GM11168 (cell line): ENCODE measurements at regions not wholly inside any gene's neighbourhood (a gene's known extent, or its start where the extent isn't known, plus 50 kb on each side); places are given as distances from the start of the nearest gene placed in this dataset.

Source experiments
- in situ Hi-C: fragments of 300-500 bp; cut with MboI; formaldehyde crosslinking; loops from one replicate; pipeline ENCODE4 v1.12.0; 2022; ENCODE audit warnings: low sequenced_read_pairs; ENCODE audit not compliant: unreplicated experiment

DNA sequence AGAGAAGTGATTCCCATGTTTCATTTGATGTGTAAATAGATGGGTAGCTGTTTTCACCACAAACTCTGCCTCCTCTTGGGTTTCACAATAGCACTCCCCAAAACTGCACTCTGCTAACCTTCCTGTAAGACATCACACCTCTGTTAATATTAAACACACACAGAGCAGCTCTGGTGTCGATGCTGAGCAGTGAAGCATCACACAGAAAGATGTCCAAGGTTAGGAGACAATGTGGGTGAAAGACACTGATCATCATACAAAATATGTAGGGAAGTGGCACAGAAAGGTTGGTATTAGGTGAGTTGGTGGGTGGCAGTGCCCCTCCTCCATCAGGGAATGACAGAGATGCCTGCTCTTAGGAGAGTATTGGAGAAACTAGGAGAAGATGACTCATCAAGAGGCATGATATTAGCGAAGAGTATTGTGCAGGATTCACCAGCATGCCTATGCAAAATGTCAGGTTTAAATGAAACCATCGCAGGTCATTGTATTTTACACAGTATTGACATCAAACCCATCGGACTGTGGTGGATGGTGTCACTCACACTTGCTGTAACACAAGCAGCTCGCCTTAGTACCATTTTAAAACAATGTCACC is 199.7 kb downstream of the TBXT start:
- in situ Hi-C loops, result no loop called here

DNA sequence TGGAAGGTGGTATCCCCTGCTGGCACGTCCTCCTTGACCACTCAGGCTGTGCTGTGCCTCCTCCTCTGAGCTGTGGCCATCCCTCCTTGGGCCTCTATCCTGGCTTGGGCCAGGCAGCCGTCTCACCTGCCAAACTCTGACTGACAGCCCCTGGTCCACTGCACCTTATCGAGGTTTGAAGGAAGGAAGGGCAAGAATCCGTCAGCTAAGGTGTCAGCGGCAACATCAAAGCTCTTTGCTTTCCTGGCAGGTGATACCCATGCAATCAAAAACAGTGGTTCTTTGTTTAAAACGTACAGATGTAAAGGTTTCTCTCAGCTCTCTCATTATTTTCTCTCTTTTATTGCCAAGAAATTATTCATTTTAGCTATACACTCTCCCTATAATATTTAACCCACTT is 203.9 kb downstream of the TBXT start:
- in situ Hi-C loops, result no loop called here

DNA sequence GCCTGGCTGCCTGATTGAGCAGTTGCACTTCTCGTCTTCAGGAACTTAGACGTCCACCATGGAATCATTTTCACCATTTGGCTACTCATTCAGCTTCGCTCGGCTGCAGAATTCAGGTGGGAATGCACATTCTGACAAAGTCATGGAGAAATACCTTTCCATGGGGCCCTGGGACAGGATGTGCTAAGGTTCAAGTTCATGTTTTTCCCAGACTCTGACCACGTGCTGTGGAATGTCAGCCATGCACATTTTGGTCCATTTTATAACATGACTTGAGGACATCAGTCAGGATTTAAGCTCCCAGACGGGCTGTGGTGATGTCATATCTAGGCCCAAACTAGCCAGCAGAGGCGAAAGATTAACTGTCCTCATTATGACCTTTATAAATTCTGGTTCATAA is 205.3 kb downstream of the TBXT start:
- in situ Hi-C loops, result no loop called here

DNA sequence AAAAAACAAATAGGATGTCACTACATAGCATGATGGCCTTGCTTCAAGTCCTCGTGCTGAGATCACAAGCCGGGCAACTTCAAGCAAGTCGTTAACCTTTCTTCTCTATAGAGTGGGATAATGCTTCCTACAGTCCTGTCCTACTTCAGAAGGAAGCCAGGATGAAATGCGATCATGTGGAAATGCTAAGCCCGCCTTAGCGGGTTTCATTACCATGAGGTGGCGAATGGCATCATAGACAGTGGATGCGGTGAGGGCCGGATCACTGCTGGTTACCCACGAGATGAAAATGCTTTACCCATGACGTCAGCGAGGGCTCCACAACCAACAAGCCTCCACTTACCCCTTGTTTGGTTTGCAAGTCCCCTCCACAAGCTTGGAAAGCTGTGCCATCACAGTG is 206.4 kb downstream of the TBXT start:
- in situ Hi-C loops, result no loop called here

DNA sequence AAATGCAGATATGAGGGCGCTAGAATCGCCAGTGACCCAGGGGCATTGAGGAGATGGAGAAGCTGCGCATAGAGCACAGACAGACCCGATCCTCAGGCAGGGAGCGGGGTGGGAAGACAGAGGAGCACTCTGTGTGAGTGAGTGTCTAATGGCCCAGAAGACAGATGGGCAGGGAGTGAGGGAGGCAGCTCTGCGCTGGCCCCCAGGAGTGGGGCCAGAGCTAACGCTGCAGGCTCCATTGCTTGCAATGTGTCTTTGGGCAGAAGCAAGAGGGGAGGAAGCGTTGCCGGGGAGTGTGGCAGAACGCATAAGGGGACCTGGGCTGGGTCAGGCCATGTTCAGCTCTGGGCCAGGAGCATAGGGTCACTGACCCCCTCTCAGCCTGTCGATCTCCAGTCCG is 207.0 kb downstream of the TBXT start:
- in situ Hi-C loops, result no loop called here

DNA sequence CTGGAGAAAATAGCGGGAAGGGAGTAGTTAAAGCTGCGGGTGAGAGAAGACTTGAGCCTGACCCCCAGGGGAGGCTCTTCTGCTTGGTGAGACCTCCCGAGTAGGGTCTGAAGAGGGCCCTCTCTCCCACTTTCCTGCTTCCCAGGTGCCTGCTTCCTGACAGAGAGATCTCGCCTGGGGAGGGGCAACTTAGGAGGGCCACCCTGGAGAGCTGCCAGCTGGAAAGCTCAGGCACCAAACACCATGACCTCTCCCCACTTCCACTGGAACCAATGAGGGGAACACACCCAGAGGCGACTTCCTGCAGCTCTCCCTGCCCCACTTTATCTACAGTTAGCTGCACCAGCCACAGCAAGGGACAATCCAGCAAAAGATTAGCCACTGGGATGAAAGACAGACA is 208.0 kb downstream of the TBXT start:
- in situ Hi-C loops, result no loop called here

DNA sequence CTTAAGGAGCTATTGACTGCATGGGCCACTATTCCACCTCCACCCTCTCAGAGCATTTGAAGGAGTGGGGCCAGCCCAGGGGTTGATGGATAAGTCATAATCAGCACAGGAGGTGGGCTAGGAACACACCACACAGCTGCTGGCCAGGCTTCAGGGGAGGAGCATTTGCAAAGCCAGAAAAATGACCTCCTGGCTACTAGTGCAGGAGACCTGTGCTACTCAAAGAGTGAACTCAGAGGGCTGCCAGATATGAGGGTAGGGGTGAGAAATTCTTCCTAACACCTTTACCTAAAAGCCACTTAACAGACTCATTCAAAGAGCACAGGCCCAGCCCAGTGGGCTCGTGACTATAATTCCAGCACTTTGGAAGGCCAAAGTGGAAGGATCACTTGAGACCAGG is 210.8 kb downstream of the TBXT start:
- in situ Hi-C loops, result no loop called here

DNA sequence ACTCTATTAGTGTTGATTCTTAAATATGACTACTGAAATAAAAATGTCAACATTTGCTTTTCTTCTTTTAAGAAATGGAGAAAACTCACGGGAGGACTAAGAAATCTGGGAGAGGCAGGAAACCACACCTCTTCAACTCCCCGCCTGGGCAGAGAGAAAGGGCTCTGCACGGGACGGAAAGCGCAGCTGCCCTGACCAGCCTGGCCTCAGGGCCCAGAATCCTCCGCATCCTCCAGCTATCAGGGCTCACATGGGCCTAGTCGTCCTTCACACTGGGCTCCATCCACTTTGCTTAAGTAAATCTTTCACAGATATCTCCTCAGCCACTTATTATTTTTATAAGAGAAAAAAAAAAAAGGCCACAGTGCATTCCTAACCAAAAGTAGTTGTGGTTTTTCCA is 215.1 kb downstream of the TBXT start:
- in situ Hi-C loops, result no loop called here

DNA sequence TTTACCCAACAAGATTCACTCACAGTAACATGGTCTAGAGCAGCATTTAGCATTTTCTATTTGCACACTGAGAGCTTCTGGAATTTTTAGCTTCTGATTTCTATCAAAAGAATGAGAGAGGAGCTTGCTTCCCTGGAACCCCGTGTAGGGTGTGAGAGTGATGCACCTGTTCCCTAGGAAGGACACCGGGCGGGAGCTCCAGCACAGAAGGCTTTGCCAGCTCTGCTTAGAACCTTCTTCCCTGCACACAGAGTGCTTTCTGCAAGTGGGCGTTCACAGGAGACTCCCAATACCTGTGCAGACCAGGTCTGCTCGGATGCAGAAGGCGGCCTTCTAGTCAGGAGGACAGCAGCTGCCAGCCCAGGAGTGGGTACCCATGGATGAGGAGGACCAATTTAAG is 217.3 kb downstream of the TBXT start:
- in situ Hi-C loops, result no loop called here

DNA sequence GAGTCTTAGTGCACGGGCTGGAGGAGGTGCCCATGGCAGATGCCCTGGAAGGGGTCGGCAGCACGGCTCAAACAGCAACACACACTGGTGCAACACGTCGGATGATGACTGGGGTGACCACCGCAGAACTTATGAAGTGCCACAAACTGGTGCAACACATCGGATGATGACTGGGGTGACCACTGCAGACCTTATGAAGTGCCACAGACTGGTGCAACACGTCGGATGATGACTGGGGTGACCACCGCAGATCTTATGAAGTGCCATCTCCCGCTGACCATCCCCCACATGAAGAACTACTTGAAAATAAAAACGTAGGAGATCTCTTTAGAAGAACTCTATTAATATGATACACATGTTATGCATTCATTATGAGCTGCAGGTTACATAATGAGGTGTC is 218.3 kb downstream of the TBXT start:
- in situ Hi-C loops, result no loop called here

DNA sequence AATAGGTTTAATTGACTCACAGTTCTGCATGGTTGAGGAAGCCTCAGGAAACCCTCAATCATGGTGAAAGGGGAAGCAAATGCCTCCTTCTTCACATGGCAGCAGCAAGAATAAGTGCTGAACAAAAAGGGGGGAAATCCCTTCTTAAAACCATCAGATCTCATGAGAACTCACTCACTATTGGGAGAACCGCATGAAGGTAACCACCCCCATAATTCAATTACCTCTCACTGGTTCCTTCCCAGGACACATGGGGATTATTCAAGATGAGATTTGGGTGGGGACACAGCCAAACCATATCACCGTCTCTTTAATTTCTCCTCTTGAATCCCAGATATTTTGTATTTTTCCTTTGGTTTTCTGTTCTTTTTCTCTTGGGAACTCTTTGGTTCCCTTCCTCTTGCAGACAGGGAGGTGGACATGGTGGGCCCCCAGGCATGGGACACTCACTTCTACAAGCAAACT is 223.6 kb downstream of the TBXT start:
- in situ Hi-C loops, result no loop called here

DNA sequence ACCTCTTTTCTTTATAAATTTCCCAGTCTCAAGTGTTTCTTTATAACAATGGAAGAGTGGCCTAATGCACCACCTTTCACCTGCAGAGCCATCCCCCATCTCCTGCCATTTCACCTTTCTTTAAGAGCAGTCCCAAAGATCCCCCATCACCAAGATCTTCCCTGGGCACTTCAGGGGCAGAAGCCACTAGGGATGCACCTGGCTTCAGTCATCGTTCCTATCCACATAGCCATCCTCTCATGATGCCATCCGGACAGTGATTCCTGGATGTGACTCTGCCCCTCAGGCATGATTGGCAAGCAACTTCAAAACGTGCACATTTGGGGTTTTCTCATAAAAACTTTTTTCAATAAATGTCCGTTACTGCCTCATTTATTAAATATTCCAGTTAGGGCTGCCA is 225.9 kb downstream of the TBXT start:
- in situ Hi-C loops, result no loop called here

DNA sequence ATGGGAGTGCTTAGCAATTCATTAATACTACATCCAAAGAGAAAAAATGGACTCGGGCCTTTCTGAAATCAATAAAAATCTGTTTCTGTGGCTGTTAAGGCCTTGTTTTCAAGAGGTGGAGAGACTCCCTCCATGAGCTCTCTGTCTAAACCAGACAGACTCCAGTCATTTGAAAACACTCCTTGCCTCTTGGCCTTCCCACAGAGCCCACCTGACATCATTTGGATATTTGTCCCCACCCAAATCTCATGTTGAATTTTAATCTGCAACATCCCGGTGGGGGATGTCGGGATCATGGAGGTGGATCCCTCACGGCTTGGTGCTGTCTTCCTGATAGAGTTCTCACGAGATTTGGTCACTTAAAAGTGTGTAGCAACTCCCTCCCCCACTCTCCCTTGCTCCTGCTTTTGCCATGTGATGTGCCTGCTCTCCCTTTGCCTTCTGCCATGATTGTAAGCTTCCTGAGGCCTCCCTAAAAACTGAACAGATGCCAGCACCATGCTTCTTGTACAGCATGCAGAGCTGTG is 226.3 kb downstream of the TBXT start:
- in situ Hi-C loops, result no loop called here

DNA sequence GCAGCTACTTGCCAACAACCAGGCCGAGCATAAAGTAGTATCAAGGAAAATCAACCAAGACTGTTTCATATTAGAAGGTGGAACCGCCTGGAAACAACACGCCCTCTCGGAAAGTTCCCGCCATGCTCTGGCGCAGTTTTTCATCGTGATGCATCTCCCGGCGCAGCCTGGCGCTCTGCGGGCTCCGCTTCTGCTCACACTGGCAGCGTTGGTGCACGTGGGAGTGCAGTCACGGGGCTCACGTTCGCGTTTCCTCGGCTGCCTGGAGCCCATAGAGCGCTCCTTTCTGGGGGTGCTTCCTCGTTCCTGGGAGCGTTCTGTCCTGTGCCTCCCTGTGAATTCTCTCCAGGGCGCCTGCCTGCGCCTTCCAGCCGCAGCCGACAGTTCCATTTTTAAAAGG is 227.3 kb downstream of the TBXT start:
- in situ Hi-C loops, result no loop called here

DNA sequence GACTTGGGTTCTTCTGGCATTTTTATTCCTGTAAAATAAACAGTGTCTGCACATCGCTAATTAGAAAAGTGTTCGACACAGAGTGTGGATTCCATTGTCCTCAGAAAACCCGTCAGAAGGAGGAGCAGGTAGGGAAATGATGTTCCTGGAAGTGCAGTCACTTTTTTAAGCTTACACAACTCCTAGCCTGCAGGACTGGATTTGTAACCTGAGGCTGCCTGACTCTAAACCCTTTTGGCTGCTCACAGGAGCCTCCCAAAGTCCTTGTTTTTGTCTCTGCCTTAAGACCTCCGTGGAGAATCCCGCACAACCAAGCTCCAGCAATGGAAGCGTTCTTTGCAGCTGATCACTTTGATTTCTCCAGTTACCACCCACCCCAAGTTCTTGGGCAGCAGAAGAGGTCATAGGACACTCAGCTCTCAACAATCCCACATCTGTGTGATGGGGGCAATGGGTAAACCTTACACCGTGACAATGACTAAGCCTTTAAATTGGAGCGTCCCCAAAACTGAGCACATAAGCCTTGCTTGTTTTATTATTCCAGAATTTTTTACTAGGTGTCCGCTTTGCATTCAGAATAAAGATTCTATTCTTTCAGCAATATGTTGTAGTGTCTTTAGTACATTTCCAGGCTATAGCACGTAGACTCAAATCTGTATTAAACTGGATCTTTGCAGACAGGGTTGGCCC is 227.9 kb downstream of the TBXT start:
- in situ Hi-C loops, result no loop called here

DNA sequence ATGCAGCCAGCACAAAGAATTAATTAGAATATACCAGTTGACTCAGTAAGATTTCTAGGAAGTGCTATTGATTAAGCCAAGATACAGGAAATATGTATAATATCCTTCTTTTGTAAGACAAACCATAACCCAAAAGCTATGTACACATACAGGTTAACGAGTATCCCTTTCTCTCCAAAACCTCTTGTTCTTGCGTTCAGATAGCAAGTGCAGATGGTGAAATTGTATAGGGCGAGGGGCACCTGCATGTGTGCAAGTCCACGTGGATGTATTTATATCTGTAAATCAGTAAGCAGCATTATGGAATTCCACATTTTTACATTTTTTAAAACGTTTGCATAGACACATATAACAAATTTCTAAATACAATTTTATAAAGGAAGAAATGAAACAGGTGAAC is 228.6 kb downstream of the TBXT start:
- in situ Hi-C loops, result no loop called here

DNA sequence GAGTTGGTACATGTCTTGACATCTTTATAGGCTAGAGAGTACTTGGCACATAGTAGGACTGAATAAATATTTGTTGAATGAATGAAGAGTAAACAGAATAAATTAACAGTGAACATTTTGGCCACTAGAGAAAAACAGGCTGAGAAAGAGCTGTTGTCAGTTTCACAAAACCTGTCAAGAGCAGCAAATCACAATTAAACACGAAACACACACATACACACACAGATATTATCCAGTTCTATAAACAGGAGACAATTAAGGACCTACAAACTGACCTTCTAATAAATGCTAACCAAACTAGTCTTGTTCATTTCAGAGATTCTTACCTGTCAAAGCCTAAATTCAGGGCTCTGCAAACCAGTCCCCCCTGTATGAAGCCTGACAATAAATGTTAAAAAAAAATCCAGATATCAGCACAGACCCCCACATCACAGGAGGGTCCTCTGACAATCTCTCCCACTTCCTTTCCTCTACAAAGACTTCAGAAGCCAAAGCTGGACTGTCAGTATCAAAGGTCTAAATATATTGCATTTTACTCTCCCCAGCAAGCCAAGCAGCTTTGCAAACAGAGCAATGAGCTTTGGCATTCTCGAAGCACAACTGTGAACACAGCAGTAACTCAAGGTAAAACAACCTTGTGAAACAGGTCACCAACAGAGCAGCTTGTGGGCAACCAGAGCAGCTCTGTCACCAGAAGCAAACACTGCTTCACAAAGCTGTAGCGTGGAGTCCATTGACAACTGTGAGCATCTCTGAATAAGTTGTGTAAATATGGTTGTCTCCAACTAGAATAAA is 229.9 kb downstream of the TBXT start:
- in situ Hi-C loops, result no loop called here

DNA sequence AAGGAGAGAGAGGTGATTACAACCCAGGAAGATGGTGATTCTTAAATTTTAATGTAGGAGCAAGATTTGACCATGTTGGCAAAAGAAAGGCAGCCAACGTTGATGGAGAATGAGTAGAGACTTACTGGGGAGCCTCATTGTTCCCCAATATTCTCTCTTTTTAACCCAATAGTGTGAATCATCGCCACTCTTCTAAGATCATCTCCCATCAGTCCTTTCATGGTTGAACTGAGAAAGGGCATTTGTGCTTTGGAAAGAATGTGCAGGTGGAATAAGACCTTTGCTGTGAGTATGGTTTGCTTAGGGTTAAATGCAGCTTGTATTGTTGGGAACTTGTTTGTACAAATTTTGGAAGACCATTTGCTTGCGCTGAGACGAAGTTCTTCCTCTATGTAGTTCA is 231.0 kb downstream of the TBXT start:
- in situ Hi-C loops, result no loop called here

DNA sequence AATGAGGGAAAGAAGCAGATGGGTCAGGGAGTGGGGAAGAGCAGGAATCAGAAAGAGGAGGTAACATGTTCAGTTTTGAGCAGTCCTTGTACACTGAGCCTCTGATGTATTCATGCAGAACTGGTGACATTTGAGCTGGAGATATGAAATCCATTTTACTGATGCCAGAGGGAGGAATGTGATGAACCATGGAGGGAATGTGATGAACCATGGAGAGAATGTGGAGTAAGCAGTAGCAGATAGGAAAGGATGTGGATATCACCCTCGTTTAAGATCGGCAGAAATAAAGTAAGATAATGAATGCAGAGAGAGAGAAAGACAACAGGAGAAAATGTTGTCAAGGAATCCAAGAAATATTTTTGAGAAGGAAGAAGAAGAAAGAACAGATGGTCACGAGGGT is 231.6 kb downstream of the TBXT start:
- in situ Hi-C loops, result no loop called here

DNA sequence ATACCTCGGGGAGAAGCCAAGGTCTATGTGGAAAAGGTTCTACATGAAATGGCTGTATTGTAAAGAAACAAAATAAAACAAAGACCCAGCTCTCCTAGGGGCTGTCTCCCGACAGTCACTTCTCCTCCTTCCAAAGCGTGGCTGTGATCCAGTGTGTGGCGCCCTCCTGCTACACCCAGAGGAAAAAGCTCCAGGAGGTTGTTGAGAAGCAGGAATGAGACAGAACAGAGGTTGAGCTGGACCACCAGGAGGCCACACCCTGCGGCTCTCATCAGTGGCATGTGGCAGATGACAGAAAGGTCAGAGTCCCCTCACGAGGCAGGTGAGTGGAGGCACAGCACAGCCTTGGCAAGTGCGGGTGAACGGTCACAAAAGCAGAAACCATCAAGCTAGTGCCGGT is 236.0 kb downstream of the TBXT start:
- in situ Hi-C loops, result no loop called here

DNA sequence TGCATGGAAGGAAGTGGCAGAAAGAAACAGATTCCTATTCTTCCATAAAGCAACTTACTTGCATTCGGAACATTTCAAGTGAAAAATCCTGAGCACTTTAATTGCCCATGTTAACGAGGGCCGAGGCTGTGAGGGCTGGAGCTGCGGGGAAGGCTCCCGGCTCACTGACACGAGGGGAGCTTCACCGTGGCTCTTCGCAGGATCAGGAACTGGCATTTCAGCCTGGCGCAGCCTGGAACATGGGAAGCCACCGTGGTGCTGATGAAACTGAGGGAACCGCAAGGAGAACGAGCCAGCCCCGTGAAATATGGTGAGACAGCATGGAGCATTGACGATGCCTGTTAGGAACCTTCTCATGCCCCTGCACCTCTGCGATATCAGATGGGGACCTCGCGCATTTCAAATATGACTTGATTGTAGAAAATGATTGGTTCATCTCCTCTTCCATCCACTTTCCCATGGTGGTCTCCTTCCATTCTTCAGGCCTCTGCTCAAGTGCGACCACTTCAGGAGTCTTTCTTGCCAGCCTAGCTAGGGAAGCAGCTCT is 236.9 kb downstream of the TBXT start:
- in situ Hi-C loops, result no loop called here
